DOHH2 (cell line): ENCODE measurements at regions not wholly inside any gene's neighbourhood (a gene's known extent, or its start where the extent isn't known, plus 50 kb on each side); places are given as distances from the start of the nearest gene placed in this dataset.

Experiments
- H3F3A ChIP-seq: fragments of 200-600 bp; sonication (generic), shearing (Covaris generic); 2 replicates; pipeline ENCODE4 v1.6.0; 2016; ENCODE audit warnings: antibody characterized with exemption, mild to moderate bottlenecking; ENCODE audit not compliant: control insufficient read depth, insufficient read depth
- H3K27ac ChIP-seq: fragments of 200-600 bp; sonication (generic); 2 replicates; pipeline ENCODE4 v1.5.1; 2014; ENCODE audit warnings: low read depth, mild to moderate bottlenecking, low read length, moderate library complexity
- H3K27me3 ChIP-seq: fragments of 200-600 bp; sonication (generic); 2 replicates; pipeline ENCODE4 v1.6.1; 2014; ENCODE audit warnings: mild to moderate bottlenecking, low read length, mixed read lengths; ENCODE audit not compliant: control insufficient read depth
- H3K36me3 ChIP-seq: fragments of 200-600 bp; sonication (generic); 2 replicates; pipeline ENCODE4 v1.6.1; 2014; ENCODE audit warnings: mild to moderate bottlenecking, low read length, moderate library complexity, mixed read lengths; ENCODE audit not compliant: control insufficient read depth
- H3K4me1 ChIP-seq: fragments of 200-600 bp; sonication (generic); 2 replicates; pipeline ENCODE4 v1.6.1; 2014; ENCODE audit warnings: mild to moderate bottlenecking, low read length, mixed read lengths; ENCODE audit not compliant: control insufficient read depth
- H3K4me2 ChIP-seq: fragments of 200-600 bp; sonication (generic); 2 replicates; pipeline ENCODE4 v1.6.0; 2014; ENCODE audit warnings: mild to moderate bottlenecking, low read length, moderate library complexity
- H3K4me3 ChIP-seq: fragments of 200-600 bp; sonication (generic); 2 replicates; pipeline ENCODE4 v1.5.1; 2014; ENCODE audit warnings: mild to moderate bottlenecking, low read length, mixed read lengths
- H3K79me2 ChIP-seq: fragments of 200-600 bp; sonication (generic); 2 replicates; pipeline ENCODE4 v1.6.1; 2014; ENCODE audit warnings: mild to moderate bottlenecking, low read length, mixed read lengths; ENCODE audit not compliant: control insufficient read depth
- H3K9me2 ChIP-seq: fragments of 200-600 bp; sonication (generic); replicated peaks from 2 replicates; pipeline ENCODE4 v1.6.1; 2014; ENCODE audit warnings: mild to moderate bottlenecking, low read length, mixed read lengths; ENCODE audit not compliant: control insufficient read depth
- H3K9me3 ChIP-seq: fragments of 200-600 bp; sonication (generic); 2 replicates; pipeline ENCODE4 v1.6.1; 2014; ENCODE audit warnings: antibody characterized with exemption, low read length, mixed read lengths; ENCODE audit not compliant: control insufficient read depth, insufficient read depth
- H4K20me1 ChIP-seq: fragments of 200-600 bp; sonication (generic); 2 replicates; pipeline ENCODE4 v1.6.0; 2014; ENCODE audit warnings: low read depth, mild to moderate bottlenecking, antibody characterized with exemption, low read length, moderate library complexity; ENCODE audit not compliant: control insufficient read depth, insufficient read depth
- CTCF ChIP-seq: fragments of 200-600 bp; sonication (generic); IDR thresholded peaks from one replicate; pipeline ENCODE4 v1.5.1; 2014; ENCODE audit warnings: antibody characterized with exemption, mild to moderate bottlenecking, low read depth, low read length; ENCODE audit not compliant: poor library complexity, severe bottlenecking
- EZH2phosphoT487 ChIP-seq: fragments of 200-600 bp; sonication (generic); IDR thresholded peaks from 2 replicates; pipeline ENCODE4 v1.6.1; 2017; ENCODE audit warnings: borderline replicate concordance, mild to moderate bottlenecking, antibody characterized with exemption, low read length, moderate library complexity, mixed read lengths

- Histone ChIP-seq H4K20me1 (no peaks in the 10 kb centered on the region), H3F3A (no peaks in the 10 kb centered on the region), H3K79me2 (no peaks in the 10 kb centered on the region), H3K27ac (no peak overlapping the region), H3K36me3 (no peaks in the 10 kb centered on the region), H3K4me3 (no peak overlapping the region), H3K4me2 (no peak overlapping the region), H3K9me3 (no peaks in the 10 kb centered on the region), H3K27me3 (peaks cover 8% of the 10 kb centered on the region), H3K9me2 (no peaks in the 10 kb centered on the region), H3K4me1 (no peaks in the 10 kb centered on the region)
- TF ChIP-seq EZH2phosphoT487 (no peak), CTCF (no peak)
Measured at GRCh38 chr12:113710216-113710615, 238.5 kb upstream of the LHX5 start.

- H3K36me3 ChIP-seq, result no peaks in the 10 kb centered on the region
- no peaks in the 10 kb centered on the region for H3K79me2 ChIP-seq
- H3K27me3 ChIP-seq, result peaks cover 8% of the 10 kb centered on the region
- no peaks in the 10 kb centered on the region for H3K4me1 ChIP-seq
- no peaks in the 10 kb centered on the region for H4K20me1 ChIP-seq
- TF ChIP-seq EZH2phosphoT487 (no peak), CTCF (no peak)
- no peaks in the 10 kb centered on the region for H3K9me3 ChIP-seq
- H3K27ac ChIP-seq, result no peak overlapping the region
- no peaks in the 10 kb centered on the region for H3K9me2 ChIP-seq
- no peak overlapping the region for H3K4me3 ChIP-seq
- no peaks in the 10 kb centered on the region for H3F3A ChIP-seq
- H3K4me2 ChIP-seq, result no peak overlapping the region
Measured at GRCh38 chr12:113709456-113709855, 237.8 kb upstream of the LHX5 start.

GRCh38 chr12:113702836-113703235 is 231.2 kb upstream of the LHX5 start:
- Histone ChIP-seq H3K4me2 (no peak overlapping the region), H3K27me3 (peaks cover under 1% of the 10 kb centered on the region; the same call in 1 of the 2 replicates), H3K36me3 (no peaks in the 10 kb centered on the region), H3K79me2 (no peaks in the 10 kb centered on the region), H3K4me1 (no peaks in the 10 kb centered on the region), H3K4me3 (no peak overlapping the region), H3F3A (no peaks in the 10 kb centered on the region), H3K9me3 (no peaks in the 10 kb centered on the region), H3K9me2 (no peaks in the 10 kb centered on the region), H3K27ac (no peak overlapping the region), H4K20me1 (no peaks in the 10 kb centered on the region)
- TF ChIP-seq EZH2phosphoT487 (no peak), CTCF (no peak)

GRCh38 chr12:113702276-113702675 is 230.6 kb upstream of the LHX5 start:
- Histone ChIP-seq H3K27me3 (peaks cover 5% of the 10 kb centered on the region; the same call in 1 of the 2 replicates), H3K9me3 (no peaks in the 10 kb centered on the region), H3K9me2 (no peaks in the 10 kb centered on the region), H3K27ac (no peak overlapping the region), H3K79me2 (no peaks in the 10 kb centered on the region), H3K4me1 (no peaks in the 10 kb centered on the region), H3K4me3 (no peak overlapping the region), H3K4me2 (no peak overlapping the region), H3F3A (no peaks in the 10 kb centered on the region), H4K20me1 (no peaks in the 10 kb centered on the region), H3K36me3 (no peaks in the 10 kb centered on the region)
- TF ChIP-seq CTCF, result no peak
- no peak for TF ChIP-seq EZH2phosphoT487
